ENCODE measurements at regions not wholly inside any gene's neighbourhood (a gene's known extent, or its start where the extent isn't known, plus 50 kb on each side); places are given as distances from the start of the nearest gene placed in this dataset.

DNA sequence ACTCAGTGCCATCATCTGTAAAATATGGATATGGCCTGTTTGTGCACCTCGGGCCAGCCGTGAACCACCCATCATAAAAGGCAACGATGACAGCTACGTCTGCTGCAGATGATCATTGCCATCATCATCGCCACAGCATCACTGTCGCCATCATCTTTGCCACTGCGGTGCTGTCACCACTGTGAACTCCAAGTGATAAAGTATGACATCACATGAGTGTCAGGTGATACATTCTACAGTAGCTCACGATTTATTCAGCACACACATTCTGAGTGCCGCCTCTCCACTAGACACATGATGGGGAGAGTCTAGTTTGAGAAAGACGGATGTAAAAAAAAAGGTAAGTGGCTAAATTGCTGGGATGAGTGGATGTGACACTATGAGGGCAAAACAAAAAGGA lies 755.4 kb upstream of the RAB6C start:
- H3K9ac ChIP-seq (ENCODE audit: insufficient read depth, low read length): no peak overlapping the region
- H3K27ac ChIP-seq (ENCODE audit: insufficient read depth, low read length): no peak overlapping the region
- H2AFZ ChIP-seq (ENCODE audit: low read length): no peak overlapping the region
- no peak overlapping the region for H3K4me3 ChIP-seq (replicated peaks in 1 of 4; ENCODE audit: control extremely low read depth in 1 of 4, insufficient read depth in 1 of 4, low read depth in 3 of 4, low read length in 4 of 4)
- H3K9me3 ChIP-seq (ENCODE audit: control insufficient read depth, insufficient read depth, low read depth, low read length): no peaks in the 10 kb centered on the region
- H4K20me1 ChIP-seq (ENCODE audit: control insufficient read depth, extremely low read depth, insufficient read depth, low read length): no peaks in the 10 kb centered on the region
- no peaks in the 10 kb centered on the region for H3K36me3 ChIP-seq (ENCODE audit: control insufficient read depth, insufficient read depth, low read length)
- no peaks in the 10 kb centered on the region for H3K79me2 ChIP-seq (ENCODE audit: control insufficient read depth, insufficient read depth, low read length)
- TF ChIP-seq, protein P1, sequence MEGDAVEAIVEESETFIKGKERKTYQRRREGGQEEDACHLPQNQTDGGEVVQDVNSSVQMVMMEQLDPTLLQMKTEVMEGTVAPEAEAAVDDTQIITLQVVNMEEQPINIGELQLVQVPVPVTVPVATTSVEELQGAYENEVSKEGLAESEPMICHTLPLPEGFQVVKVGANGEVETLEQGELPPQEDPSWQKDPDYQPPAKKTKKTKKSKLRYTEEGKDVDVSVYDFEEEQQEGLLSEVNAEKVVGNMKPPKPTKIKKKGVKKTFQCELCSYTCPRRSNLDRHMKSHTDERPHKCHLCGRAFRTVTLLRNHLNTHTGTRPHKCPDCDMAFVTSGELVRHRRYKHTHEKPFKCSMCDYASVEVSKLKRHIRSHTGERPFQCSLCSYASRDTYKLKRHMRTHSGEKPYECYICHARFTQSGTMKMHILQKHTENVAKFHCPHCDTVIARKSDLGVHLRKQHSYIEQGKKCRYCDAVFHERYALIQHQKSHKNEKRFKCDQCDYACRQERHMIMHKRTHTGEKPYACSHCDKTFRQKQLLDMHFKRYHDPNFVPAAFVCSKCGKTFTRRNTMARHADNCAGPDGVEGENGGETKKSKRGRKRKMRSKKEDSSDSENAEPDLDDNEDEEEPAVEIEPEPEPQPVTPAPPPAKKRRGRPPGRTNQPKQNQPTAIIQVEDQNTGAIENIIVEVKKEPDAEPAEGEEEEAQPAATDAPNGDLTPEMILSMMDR (conservative IDR thresholded peaks at IDR 0.05 in 1 of 2, IDR thresholded peaks at IDR 0.05 in 1 of 2; ENCODE audit: low read depth in 1 of 2, low read length in 2 of 2): no peak
- no peak for TF ChIP-seq EZH2 (IDR thresholded peaks at IDR 0.05; ENCODE audit: low read length, missing control alignments)
- H3K27me3 ChIP-seq (ENCODE audit: control insufficient read depth, insufficient read depth, low read length): no peaks in the 10 kb centered on the region
- no peak for DNase-seq (ENCODE audit: low read depth in 2 of 2)
- H3K4me1 ChIP-seq (ENCODE audit: control insufficient read depth, extremely low read depth, insufficient read depth, low read length): no peaks in the 10 kb centered on the region
- H3K4me2 ChIP-seq (ENCODE audit: extremely low read depth, insufficient read depth, low read length): no peak overlapping the region

DNA sequence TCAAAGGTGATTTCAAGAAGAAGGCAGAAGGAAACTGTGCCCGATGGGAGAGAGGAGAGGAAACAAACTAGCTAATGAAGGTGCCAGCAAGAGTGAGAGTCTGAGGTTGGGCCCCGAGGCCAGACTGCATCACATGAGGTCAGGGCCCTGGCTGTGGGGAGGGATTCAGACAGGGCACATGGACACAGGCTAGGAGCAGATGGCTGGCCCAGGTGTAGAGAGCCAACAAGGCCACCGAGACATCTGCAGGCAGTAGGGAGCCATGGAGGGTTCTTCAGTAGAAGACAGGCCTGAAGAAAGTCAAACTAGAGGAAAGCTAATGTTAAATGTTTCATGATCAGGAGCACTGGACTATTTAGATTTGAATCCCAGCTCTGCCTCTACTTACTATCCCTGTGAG lies 755.0 kb upstream of the RAB6C start:
- Histone ChIP-seq H2AFZ (ENCODE audit: low read length) (no peak overlapping the region), H3K36me3 (ENCODE audit: control insufficient read depth, insufficient read depth, low read length) (no peaks in the 10 kb centered on the region), H3K4me1 (ENCODE audit: control insufficient read depth, extremely low read depth, insufficient read depth, low read length) (no peaks in the 10 kb centered on the region), H3K4me2 (ENCODE audit: extremely low read depth, insufficient read depth, low read length) (no peak overlapping the region), H3K9me3 (ENCODE audit: control insufficient read depth, insufficient read depth, low read depth, low read length) (no peaks in the 10 kb centered on the region), H4K20me1 (ENCODE audit: control insufficient read depth, extremely low read depth, insufficient read depth, low read length) (no peaks in the 10 kb centered on the region), H3K27me3 (ENCODE audit: control insufficient read depth, insufficient read depth, low read length) (no peaks in the 10 kb centered on the region), H3K4me3 (replicated peaks in 1 of 4; ENCODE audit: control extremely low read depth in 1 of 4, insufficient read depth in 1 of 4, low read depth in 3 of 4, low read length in 4 of 4) (no peak overlapping the region), H3K27ac (ENCODE audit: insufficient read depth, low read length) (no peak overlapping the region), H3K79me2 (ENCODE audit: control insufficient read depth, insufficient read depth, low read length) (no peaks in the 10 kb centered on the region), H3K9ac (ENCODE audit: insufficient read depth, low read length) (no peak overlapping the region)
- DNase-seq (ENCODE audit: low read depth in 2 of 2): no peak
- TF ChIP-seq, protein P1 (conservative IDR thresholded peaks at IDR 0.05 in 1 of 2, IDR thresholded peaks at IDR 0.05 in 1 of 2; ENCODE audit: low read depth in 1 of 2, low read length in 2 of 2): no peak
- no peak for TF ChIP-seq EZH2 (IDR thresholded peaks at IDR 0.05; ENCODE audit: low read length, missing control alignments)

DNA sequence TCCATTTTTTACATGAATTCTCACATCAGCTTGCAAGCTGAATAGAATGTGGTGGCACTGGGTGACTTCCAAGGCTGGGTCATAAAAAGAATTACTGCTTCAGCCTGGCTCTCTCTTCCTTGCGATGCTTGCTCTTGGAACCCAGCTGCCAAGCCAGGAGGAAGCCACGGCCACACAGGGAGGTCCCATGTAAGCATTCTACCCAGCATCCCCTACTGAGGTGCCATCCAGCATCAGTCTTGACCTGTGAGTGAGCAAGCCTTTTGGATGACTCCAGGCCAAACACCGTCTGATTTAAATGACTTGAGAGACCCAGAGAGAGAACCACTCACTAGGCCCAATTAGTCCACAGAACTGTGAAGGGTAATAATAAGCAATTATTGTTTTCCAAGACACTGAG lies 750.3 kb upstream of the RAB6C start:
- H3K4me3 ChIP-seq (replicated peaks in 1 of 4; ENCODE audit: control extremely low read depth in 1 of 4, insufficient read depth in 1 of 4, low read depth in 3 of 4, low read length in 4 of 4): no peak overlapping the region
- H3K9me3 ChIP-seq (ENCODE audit: control insufficient read depth, insufficient read depth, low read depth, low read length): no peaks in the 10 kb centered on the region
- no peak overlapping the region for H3K4me2 ChIP-seq (ENCODE audit: extremely low read depth, insufficient read depth, low read length)
- H3K79me2 ChIP-seq (ENCODE audit: control insufficient read depth, insufficient read depth, low read length): no peaks in the 10 kb centered on the region
- H4K20me1 ChIP-seq (ENCODE audit: control insufficient read depth, extremely low read depth, insufficient read depth, low read length): no peaks in the 10 kb centered on the region
- H2AFZ ChIP-seq (ENCODE audit: low read length): no peak overlapping the region
- H3K27me3 ChIP-seq (ENCODE audit: control insufficient read depth, insufficient read depth, low read length): no peaks in the 10 kb centered on the region
- no peaks in the 10 kb centered on the region for H3K4me1 ChIP-seq (ENCODE audit: control insufficient read depth, extremely low read depth, insufficient read depth, low read length)
- TF ChIP-seq, protein P1 (conservative IDR thresholded peaks at IDR 0.05 in 1 of 2, IDR thresholded peaks at IDR 0.05 in 1 of 2; ENCODE audit: low read depth in 1 of 2, low read length in 2 of 2): no peak
- TF ChIP-seq EZH2 (IDR thresholded peaks at IDR 0.05; ENCODE audit: low read length, missing control alignments): no peak
- H3K27ac ChIP-seq (ENCODE audit: insufficient read depth, low read length): no peak overlapping the region
- H3K9ac ChIP-seq (ENCODE audit: insufficient read depth, low read length): no peak overlapping the region
- no peaks in the 10 kb centered on the region for H3K36me3 ChIP-seq (ENCODE audit: control insufficient read depth, insufficient read depth, low read length)
- DNase-seq (ENCODE audit: low read depth in 2 of 2): no peak
